Sigmoid colon (tissue), 6 donors: ENCODE measurements at regions not wholly inside any gene's neighbourhood (a gene's known extent, or its start where the extent isn't known, plus 50 kb on each side); places are given as distances from the start of the nearest gene placed in this dataset.

Experiments
- DNase-seq: peaks from one replicate; pipeline ENCODE4 v3.0.0-alpha.2; 2019
- H3K27ac ChIP-seq, 4 donors: fragments of 200-600 bp; sonication (generic); one replicate each; pipeline ENCODE4 v1.5.1; 2016 to 2019; ENCODE audit warnings: mild to moderate bottlenecking in 1 of 4
- H3K27me3 ChIP-seq, 3 donors: fragments of 200-600 bp; sonication (generic); one replicate each; pipeline ENCODE4 v1.5.1; 2019; ENCODE audit warnings: mild to moderate bottlenecking in 1 of 3
- H3K36me3 ChIP-seq, 4 donors: fragments of 200-600 bp; sonication (generic); one replicate each; pipeline ENCODE4 v1.5.1; 2016 to 2019
- H3K4me1 ChIP-seq, 4 donors: fragments of 200-600 bp; sonication (generic); one replicate each; pipeline ENCODE4 v1.5.1; 2017 to 2019
- H3K4me3 ChIP-seq, 4 donors: fragments of 200-600 bp; sonication (generic); one replicate each; pipeline ENCODE4 v1.5.1; 2017 to 2019; ENCODE audit warnings: mild to moderate bottlenecking in 2 of 4, moderate library complexity in 1 of 4
- H3K9me3 ChIP-seq, 4 donors: fragments of 200-600 bp in 3 of 4; sonication (generic) in 3 of 4; one replicate each; pipeline versions ENCODE4 v1.5.1 to v1.6.1; 2013 to 2019
- EP300 ChIP-seq, 4 donors: sonication (generic); formaldehyde crosslinking; IDR thresholded peaks; one replicate each; pipeline ENCODE4 v1.6.1; 2017; ENCODE audit warnings: antibody characterized with exemption in 4 of 4
- POLR2A ChIP-seq, 2 donors: fragments of 450-650 bp; IDR thresholded peaks; one replicate each; pipeline ENCODE4 v1.6.1; 2016; ENCODE audit warnings: antibody characterized with exemption in 2 of 2, mild to moderate bottlenecking in 2 of 2, moderate library complexity in 2 of 2
- POLR2AphosphoS5 ChIP-seq, 4 donors: sonication (generic); formaldehyde crosslinking; IDR thresholded peaks; one replicate each; pipeline ENCODE4 v1.6.1; 2017; ENCODE audit warnings: antibody characterized with exemption in 4 of 4
- WGBS, 2 donors: extraction: QIAGEN DNeasy Blood & Tissue Kit; methylation state at CpG; one replicate each; pipeline ENCODE4 v1.1.7; 2013; 5-methylcytosine and 5-hydroxymethylcytosine counted together
- intact Hi-C: fragments of 100-400 bp; cut with DNase I; formaldehyde crosslinking; loops from one replicate; pipeline ENCODE4 v1.15.1; 2023
- TF ChIP-seq, protein P1 (sequence below), 4 experiments: fragments of 450-650 bp in 3 of 4; fragments of 200-600 bp in 1 of 4; IDR thresholded peaks; one replicate each; pipeline ENCODE4 v1.5.1; 2016 to 2019; ENCODE audit warnings: antibody characterized with exemption in 4 of 4, mild to moderate bottlenecking in 3 of 4, moderate library complexity in 2 of 4
- donor health status: healthy with polysubstance abuse.
- donor health status: healthy.

DNA sequence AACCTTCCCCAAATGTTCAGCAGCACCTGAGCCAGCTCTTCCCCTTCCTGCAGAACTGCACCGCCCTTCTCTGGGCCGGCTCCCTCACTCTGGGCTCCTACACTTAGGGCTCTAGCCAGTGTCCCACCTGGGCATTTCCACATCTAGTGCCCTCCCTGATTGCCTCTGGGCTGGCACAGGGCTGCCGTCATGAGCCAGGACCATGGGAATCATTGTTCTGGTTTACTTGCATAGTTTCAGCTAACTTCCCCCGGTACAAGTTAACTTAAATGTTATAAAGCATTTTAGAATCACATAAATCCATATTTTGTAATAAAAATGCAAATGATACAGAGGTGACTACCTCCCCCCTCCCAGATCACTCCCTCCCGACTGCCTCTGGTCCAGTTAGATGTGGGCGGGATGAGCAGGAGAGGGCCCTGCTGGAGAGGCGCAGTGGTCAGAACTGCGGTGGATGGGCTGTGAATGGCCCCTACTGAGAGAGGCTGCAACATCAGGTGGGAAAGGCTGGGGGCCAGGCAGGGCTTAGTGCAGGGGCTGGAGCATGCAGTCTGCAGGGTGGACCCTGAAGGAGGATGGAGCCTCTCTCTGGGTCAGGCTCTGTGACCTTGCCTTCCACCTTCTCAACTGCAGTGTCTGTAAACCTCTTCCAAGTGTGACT is 371.4 kb upstream of the C1orf174 start:
- TF ChIP-seq POLR2A (IDR thresholded peaks at IDR 0.05) (no peak), EP300 (IDR thresholded peaks at IDR 0.05) (no peak), POLR2AphosphoS5 (IDR thresholded peaks at IDR 0.05) (no peak)
- TF ChIP-seq, protein P1, sequence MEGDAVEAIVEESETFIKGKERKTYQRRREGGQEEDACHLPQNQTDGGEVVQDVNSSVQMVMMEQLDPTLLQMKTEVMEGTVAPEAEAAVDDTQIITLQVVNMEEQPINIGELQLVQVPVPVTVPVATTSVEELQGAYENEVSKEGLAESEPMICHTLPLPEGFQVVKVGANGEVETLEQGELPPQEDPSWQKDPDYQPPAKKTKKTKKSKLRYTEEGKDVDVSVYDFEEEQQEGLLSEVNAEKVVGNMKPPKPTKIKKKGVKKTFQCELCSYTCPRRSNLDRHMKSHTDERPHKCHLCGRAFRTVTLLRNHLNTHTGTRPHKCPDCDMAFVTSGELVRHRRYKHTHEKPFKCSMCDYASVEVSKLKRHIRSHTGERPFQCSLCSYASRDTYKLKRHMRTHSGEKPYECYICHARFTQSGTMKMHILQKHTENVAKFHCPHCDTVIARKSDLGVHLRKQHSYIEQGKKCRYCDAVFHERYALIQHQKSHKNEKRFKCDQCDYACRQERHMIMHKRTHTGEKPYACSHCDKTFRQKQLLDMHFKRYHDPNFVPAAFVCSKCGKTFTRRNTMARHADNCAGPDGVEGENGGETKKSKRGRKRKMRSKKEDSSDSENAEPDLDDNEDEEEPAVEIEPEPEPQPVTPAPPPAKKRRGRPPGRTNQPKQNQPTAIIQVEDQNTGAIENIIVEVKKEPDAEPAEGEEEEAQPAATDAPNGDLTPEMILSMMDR (IDR thresholded peaks at IDR 0.05), result no peak
- H3K27ac ChIP-seq, result no peak overlapping the region
- H3K4me3 ChIP-seq, result no peak overlapping the region
- H3K4me1 ChIP-seq, result no peaks in the 10 kb centered on the region
- intact Hi-C loops, result no loop called here
- H3K27me3 ChIP-seq, result peaks cover 0 to 35% (median 12%) of the 10 kb centered on the region in 3 donors
- no peak for DNase-seq
- 85 to 88% methylated on average over 8 of the region's 8 CpGs for WGBS, 2 donors
- H3K9me3 ChIP-seq, result peaks cover 0 to 4% (median 1%) of the 10 kb centered on the region in 4 donors
- no peaks in the 10 kb centered on the region for H3K36me3 ChIP-seq

DNA sequence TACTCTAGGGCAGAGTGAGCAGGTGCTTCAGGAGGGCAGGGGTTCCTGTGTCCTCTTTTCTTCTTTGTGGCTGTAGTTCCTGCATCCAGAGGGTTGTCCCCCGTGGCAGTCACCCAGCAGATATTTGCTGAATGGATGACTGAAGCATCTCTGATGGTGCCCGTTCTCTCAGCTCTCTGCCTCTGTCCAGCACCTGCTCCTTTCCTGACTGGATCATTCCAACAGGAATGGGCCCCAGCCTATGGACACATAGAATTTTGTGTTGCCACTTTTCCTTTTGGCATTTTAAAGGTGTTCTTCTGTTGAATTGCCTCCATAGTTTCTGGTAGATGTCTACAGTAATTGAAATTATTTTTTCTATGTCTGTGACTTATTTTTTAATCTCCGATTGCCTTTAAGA is 372.5 kb upstream of the C1orf174 start:
- 55 to 65% methylated on average over 3 of the region's 3 CpGs for WGBS, 2 donors
- Histone ChIP-seq H3K4me3 (no peak overlapping the region), H3K9me3 (peaks cover 0 to 4% (median 3%) of the 10 kb centered on the region in 4 donors), H3K27ac (no peak overlapping the region), H3K27me3 (peaks cover 0 to 39% (median 12%) of the 10 kb centered on the region in 3 donors), H3K36me3 (no peaks in the 10 kb centered on the region), H3K4me1 (no peaks in the 10 kb centered on the region)
- TF ChIP-seq, protein P1 (IDR thresholded peaks at IDR 0.05), result no peak
- TF ChIP-seq EP300 (IDR thresholded peaks at IDR 0.05) (no peak), POLR2A (IDR thresholded peaks at IDR 0.05) (no peak), POLR2AphosphoS5 (IDR thresholded peaks at IDR 0.05) (no peak)
- DNase-seq, result no peak
- intact Hi-C loops, result no loop called here

DNA sequence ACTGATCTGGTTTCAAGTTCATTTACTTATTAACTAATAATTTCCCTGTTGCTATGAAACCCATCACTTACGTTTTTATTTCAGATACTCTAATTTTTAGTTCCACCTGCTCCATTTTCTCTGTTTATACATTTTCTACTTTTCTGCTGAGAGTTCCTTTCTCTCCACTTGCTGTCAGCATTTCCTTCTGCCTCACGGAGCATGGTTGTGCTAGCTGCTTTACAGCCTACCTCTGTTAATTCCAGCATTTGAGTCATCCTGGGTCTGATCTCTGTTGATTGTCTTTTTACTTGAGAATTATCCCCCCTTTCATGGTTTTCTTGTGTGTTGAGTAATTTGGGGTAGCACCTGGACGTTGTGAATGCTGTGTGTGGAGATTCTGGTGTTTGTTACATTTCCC is 373.2 kb upstream of the C1orf174 start:
- Histone ChIP-seq H3K4me1 (no peaks in the 10 kb centered on the region), H3K4me3 (no peak overlapping the region), H3K9me3 (peaks cover 0 to 4% (median 3%) of the 10 kb centered on the region in 4 donors), H3K36me3 (no peaks in the 10 kb centered on the region), H3K27me3 (peaks cover 0 to 36% (median 12%) of the 10 kb centered on the region in 3 donors), H3K27ac (no peak overlapping the region)
- no peak for DNase-seq
- TF ChIP-seq EP300 (IDR thresholded peaks at IDR 0.05) (no peak), POLR2A (IDR thresholded peaks at IDR 0.05) (no peak), POLR2AphosphoS5 (IDR thresholded peaks at IDR 0.05) (no peak)
- intact Hi-C loops, result no loop called here
- 62 to 69% methylated on average over 3 of the region's 3 CpGs for WGBS, 2 donors

DNA sequence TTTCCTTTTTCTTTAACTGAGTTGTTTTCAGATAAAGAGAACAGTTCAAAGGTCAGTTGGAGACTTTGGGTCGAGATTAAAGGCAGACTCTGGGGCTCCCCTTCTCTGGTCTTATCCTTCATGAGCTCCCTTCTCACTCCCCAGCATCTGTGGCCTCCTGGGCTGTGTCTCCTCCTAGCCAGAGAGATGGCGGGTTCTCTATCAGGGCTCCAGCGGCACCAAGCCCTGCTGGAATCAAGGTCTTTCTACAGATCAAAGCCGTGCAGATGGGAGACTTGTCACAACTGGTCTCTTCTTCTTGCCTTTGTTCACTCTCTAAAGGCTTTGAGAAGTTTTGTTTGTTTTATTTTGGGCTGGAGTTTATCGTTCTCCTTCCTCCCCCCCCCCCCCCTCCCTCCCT is 373.7 kb upstream of the C1orf174 start:
- Histone ChIP-seq H3K4me1 (no peaks in the 10 kb centered on the region), H3K27ac (no peak overlapping the region), H3K4me3 (no peak overlapping the region), H3K9me3 (peaks cover 0 to 4% (median 3%) of the 10 kb centered on the region in 4 donors), H3K36me3 (no peaks in the 10 kb centered on the region), H3K27me3 (peaks cover 0 to 31% (median 12%) of the 10 kb centered on the region in 3 donors)
- TF ChIP-seq POLR2AphosphoS5 (IDR thresholded peaks at IDR 0.05) (no peak), EP300 (IDR thresholded peaks at IDR 0.05) (no peak), POLR2A (IDR thresholded peaks at IDR 0.05) (no peak)
- TF ChIP-seq, protein P1 (IDR thresholded peaks at IDR 0.05), result no peak
- intact Hi-C loops, result no loop called here
- WGBS, 2 donors, result 46 to 56% methylated on average over 5 of the region's 5 CpGs
- no peak for DNase-seq

DNA sequence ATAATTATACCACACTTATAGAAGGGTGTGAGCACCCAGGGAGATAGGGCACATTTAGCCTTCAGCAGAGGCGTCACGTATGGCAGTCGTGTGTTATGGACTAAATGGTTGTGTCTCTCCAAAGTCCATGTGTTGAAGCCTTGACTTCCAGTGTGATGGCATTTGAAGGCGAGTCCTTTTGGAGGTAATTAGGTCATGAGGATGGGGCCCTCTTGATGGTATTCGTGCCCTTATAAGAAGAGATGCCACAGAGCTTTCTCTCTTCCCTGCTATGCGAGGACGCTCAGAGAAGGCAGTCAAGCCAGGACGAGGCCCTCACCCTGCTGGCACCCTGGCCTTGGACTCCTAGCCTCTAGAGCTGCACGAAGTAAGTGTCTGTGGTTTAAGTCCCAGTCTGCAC is 375.0 kb upstream of the C1orf174 start:
- no peaks in the 10 kb centered on the region for H3K36me3 ChIP-seq
- WGBS, 2 donors, result 91% methylated on average over 9 of the region's 9 CpGs
- intact Hi-C loops, result no loop called here

More for the DNA sequence above, 375.0 kb upstream of the C1orf174 start:
- Histone ChIP-seq H3K4me3 (no peak overlapping the region), H3K9me3 (peaks cover 0 to 4% (median 3%) of the 10 kb centered on the region in 4 donors), H3K4me1 (no peaks in the 10 kb centered on the region), H3K27ac (no peak overlapping the region), H3K27me3 (peaks cover 0 to 21% (median 12%) of the 10 kb centered on the region in 3 donors)
- no peak for DNase-seq
- TF ChIP-seq, protein P1 (IDR thresholded peaks at IDR 0.05), result no peak
- TF ChIP-seq EP300 (IDR thresholded peaks at IDR 0.05), result no peak
- TF ChIP-seq POLR2A (IDR thresholded peaks at IDR 0.05), result no peak
- TF ChIP-seq POLR2AphosphoS5 (IDR thresholded peaks at IDR 0.05), result no peak
